SK-N-SH treated with all-trans-retinoic acid at 6 μM for 48 hours (cell line): ENCODE measurements at regions not wholly inside any gene's neighbourhood (a gene's known extent, or its start where the extent isn't known, plus 50 kb on each side); places are given as distances from the start of the nearest gene placed in this dataset.

Source experiments
- ATAC-seq: fragments of 200-7000 bp; cut with Tn5 transposase; 3 replicates; pipeline ENCODE4 v1.9.1; 2020; ENCODE audit warnings: mild to moderate bottlenecking, moderate library complexity
- ARNTL ChIP-seq: fragments of 450-650 bp; formaldehyde crosslinking; IDR thresholded peaks from 2 replicates; pipeline ENCODE4 v1.5.0; 2020; ENCODE audit warnings: low read depth, mild to moderate bottlenecking, moderate library complexity, borderline replicate concordance
- CREB5 ChIP-seq: fragments of 250-450 bp; sonication (Bioruptor Pico); IDR thresholded peaks from 2 replicates; pipeline ENCODE4 v1.5.1; 2020; ENCODE audit warnings: low read depth, mild to moderate bottlenecking, moderate library complexity
- CSDC2 ChIP-seq: fragments of 250-450 bp; sonication (Bioruptor Pico); IDR thresholded peaks from 2 replicates; pipeline ENCODE4 v1.5.0; 2020; ENCODE audit warnings: mild to moderate bottlenecking, moderate library complexity
- CSRNP3 ChIP-seq: fragments of 250-450 bp; sonication (Bioruptor Pico); IDR thresholded peaks from 2 replicates; pipeline ENCODE4 v1.5.1; 2021; ENCODE audit warnings: mild to moderate bottlenecking, moderate library complexity
- ESRRG ChIP-seq: fragments of 250-450 bp; sonication (Bioruptor Pico); IDR thresholded peaks from 2 replicates; pipeline ENCODE4 v1.6.1; 2021; ENCODE audit warnings: mild to moderate bottlenecking
- GLIS3 ChIP-seq: fragments of 250-450 bp; sonication (Bioruptor Pico); IDR thresholded peaks from 2 replicates; pipeline ENCODE4 v1.5.0; 2020; ENCODE audit warnings: mild to moderate bottlenecking, moderate library complexity
- ISL1 ChIP-seq: fragments of 250-450 bp; sonication (Bioruptor Pico); IDR thresholded peaks from 2 replicates; pipeline ENCODE4 v2.1.2; 2022; ENCODE audit warnings: mild to moderate bottlenecking, moderate library complexity
- OSR1 ChIP-seq: fragments of 250-450 bp; sonication (Bioruptor Pico); IDR thresholded peaks from 2 replicates; pipeline ENCODE4 v1.8.0; 2022; ENCODE audit warnings: moderate library complexity, mild to moderate bottlenecking, inconsistent platforms
- PATZ1 ChIP-seq: fragments of 250-450 bp; sonication (Bioruptor Pico); IDR thresholded peaks from 2 replicates; pipeline ENCODE4 v1.8.0; 2020; ENCODE audit warnings: mild to moderate bottlenecking, moderate library complexity, borderline replicate concordance
- POU6F1 ChIP-seq: fragments of 250-450 bp; sonication (Bioruptor Pico); IDR thresholded peaks from 2 replicates; pipeline ENCODE4 v1.8.0; 2021; ENCODE audit warnings: low read depth, mild to moderate bottlenecking, moderate library complexity, borderline replicate concordance
- PPARA ChIP-seq: fragments of 250-450 bp; sonication (Bioruptor Pico); IDR thresholded peaks from 2 replicates; pipeline ENCODE4 v1.5.0; 2020; ENCODE audit warnings: mild to moderate bottlenecking, borderline replicate concordance
- RARB ChIP-seq: fragments of 250-450 bp; sonication (Bioruptor Pico); IDR thresholded peaks from 2 replicates; pipeline ENCODE4 v1.8.0; 2021; ENCODE audit warnings: mild to moderate bottlenecking, moderate library complexity
- TCF4 ChIP-seq: fragments of 250-450 bp; sonication (Bioruptor Pico); IDR thresholded peaks from 2 replicates; pipeline ENCODE4 v1.8.0; 2021; ENCODE audit warnings: mild to moderate bottlenecking, moderate library complexity, borderline replicate concordance
- TSHZ2 ChIP-seq: fragments of 250-450 bp; sonication (Bioruptor Pico); IDR thresholded peaks from 2 replicates; pipeline ENCODE4 v1.5.0; 2020; ENCODE audit warnings: mild to moderate bottlenecking, moderate library complexity
- ZC3H10 ChIP-seq: fragments of 250-450 bp; sonication (Bioruptor Pico); IDR thresholded peaks from 2 replicates; pipeline ENCODE4 v1.5.1; 2021; ENCODE audit warnings: mild to moderate bottlenecking, moderate library complexity
- ZFP30 ChIP-seq: fragments of 450-650 bp; formaldehyde crosslinking; IDR thresholded peaks from 2 replicates; pipeline ENCODE4 v1.5.0; 2022; ENCODE audit warnings: mild to moderate bottlenecking, moderate library complexity
- ZNF565 ChIP-seq: fragments of 450-650 bp; formaldehyde crosslinking; conservative IDR thresholded peaks from 2 replicates; pipeline ENCODE4 v1.5.0; 2020; ENCODE audit warnings: low read depth, mild to moderate bottlenecking, moderate library complexity
- ZNF70 ChIP-seq: fragments of 450-650 bp; formaldehyde crosslinking; IDR thresholded peaks from 2 replicates; pipeline ENCODE4 v1.5.0; 2020; ENCODE audit warnings: mild to moderate bottlenecking, moderate library complexity
- ZNF8 ChIP-seq: fragments of 450-650 bp; formaldehyde crosslinking; IDR thresholded peaks from 2 replicates; pipeline ENCODE4 v1.5.0; 2020; ENCODE audit warnings: mild to moderate bottlenecking, moderate library complexity

- TF ChIP-seq OSR1 (CRISPR knock-in tag) (no peak), ESRRG (no peak)
Measured at GRCh38 chr4:111695677-111696076, 449.6 kb upstream of the FAM241A start (continued).

GRCh38 chr4:111696505-111696904, 448.7 kb upstream of the FAM241A start:
- no peak for ATAC-seq
- TF ChIP-seq TSHZ2 (CRISPR knock-in tag) (no peak), ZNF70 (CRISPR knock-in tag) (no peak), PATZ1 (CRISPR knock-in tag) (no peak), PPARA (CRISPR knock-in tag) (no peak), RARB (no peak), ESRRG (no peak)
- TF ChIP-seq, all 23 proteins: peak for 0

GRCh38 chr4:111697176-111697942, 447.9 kb upstream of the FAM241A start:
- ATAC-seq: no peak
- TF ChIP-seq ZNF8 (CRISPR knock-in tag): no peak
- TF ChIP-seq CSDC2 (CRISPR knock-in tag): no peak
- no peak for TF ChIP-seq ISL1 (CRISPR knock-in tag)
- TF ChIP-seq PATZ1 (CRISPR knock-in tag): no peak
- no peak for TF ChIP-seq OSR1 (CRISPR knock-in tag)
- TF ChIP-seq ZNF70 (CRISPR knock-in tag): no peak
- no peak for TF ChIP-seq ZNF565 (CRISPR knock-in tag)
- no peak for TF ChIP-seq ESRRG
- TF ChIP-seq POU6F1 (CRISPR knock-in tag): no peak
- no peak for TF ChIP-seq CSRNP3 (CRISPR knock-in tag)
- no peak for TF ChIP-seq PPARA (CRISPR knock-in tag)
- TF ChIP-seq TCF4: no peak
- no peak for TF ChIP-seq GLIS3 (CRISPR knock-in tag)
- no peak for TF ChIP-seq ARNTL (CRISPR knock-in tag)
- TF ChIP-seq RARB: no peak
- TF ChIP-seq CREB5 (CRISPR knock-in tag): no peak
- no peak for TF ChIP-seq TSHZ2 (CRISPR knock-in tag)
- no peak for TF ChIP-seq ZC3H10 (CRISPR knock-in tag)
- TF ChIP-seq ZFP30 (CRISPR knock-in tag): no peak
